C4-2B (cell line): ENCODE measurements at regions not wholly inside any gene's neighbourhood (a gene's known extent, or its start where the extent isn't known, plus 50 kb on each side); places are given as distances from the start of the nearest gene placed in this dataset.

Experiments used
- H3K27ac ChIP-seq: fragments of 450-650 bp; 2 replicates; pipeline ENCODE4 v1.5.1; 2017
- ZFX ChIP-seq: fragments of 450-650 bp; IDR thresholded peaks from 2 replicates; pipeline ENCODE4 v1.6.1; 2017
- TF ChIP-seq, protein P1 (sequence below): fragments of 450-650 bp; conservative IDR thresholded peaks from 2 replicates; pipeline ENCODE4 v1.5.1; 2017; ENCODE audit warnings: mild to moderate bottlenecking

DNA sequence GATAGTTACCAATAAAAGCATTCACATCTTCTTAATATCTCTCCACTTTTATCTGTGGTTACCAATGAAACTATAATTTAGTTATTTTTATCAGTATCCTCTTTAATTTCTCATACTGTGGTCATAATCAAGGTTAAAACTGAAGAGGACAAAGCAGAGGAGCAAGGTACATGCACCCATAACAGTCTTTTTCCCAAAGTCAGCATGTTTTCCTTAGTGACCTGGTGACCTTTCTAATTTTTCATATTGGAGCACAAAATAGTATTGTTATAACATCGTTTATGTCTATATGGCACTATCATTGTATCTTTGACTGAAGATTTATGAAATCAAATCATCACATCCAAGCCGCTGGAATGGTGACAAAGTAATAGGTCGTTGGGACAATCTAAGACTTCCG is 51.5 kb upstream of the CHORDC1 start:
- TF ChIP-seq, protein P1, sequence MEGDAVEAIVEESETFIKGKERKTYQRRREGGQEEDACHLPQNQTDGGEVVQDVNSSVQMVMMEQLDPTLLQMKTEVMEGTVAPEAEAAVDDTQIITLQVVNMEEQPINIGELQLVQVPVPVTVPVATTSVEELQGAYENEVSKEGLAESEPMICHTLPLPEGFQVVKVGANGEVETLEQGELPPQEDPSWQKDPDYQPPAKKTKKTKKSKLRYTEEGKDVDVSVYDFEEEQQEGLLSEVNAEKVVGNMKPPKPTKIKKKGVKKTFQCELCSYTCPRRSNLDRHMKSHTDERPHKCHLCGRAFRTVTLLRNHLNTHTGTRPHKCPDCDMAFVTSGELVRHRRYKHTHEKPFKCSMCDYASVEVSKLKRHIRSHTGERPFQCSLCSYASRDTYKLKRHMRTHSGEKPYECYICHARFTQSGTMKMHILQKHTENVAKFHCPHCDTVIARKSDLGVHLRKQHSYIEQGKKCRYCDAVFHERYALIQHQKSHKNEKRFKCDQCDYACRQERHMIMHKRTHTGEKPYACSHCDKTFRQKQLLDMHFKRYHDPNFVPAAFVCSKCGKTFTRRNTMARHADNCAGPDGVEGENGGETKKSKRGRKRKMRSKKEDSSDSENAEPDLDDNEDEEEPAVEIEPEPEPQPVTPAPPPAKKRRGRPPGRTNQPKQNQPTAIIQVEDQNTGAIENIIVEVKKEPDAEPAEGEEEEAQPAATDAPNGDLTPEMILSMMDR = no peak
- TF ChIP-seq ZFX = no peak
- no peak overlapping the region for H3K27ac ChIP-seq
